ENCODE measurements at regions not wholly inside any gene's neighbourhood (a gene's known extent, or its start where the extent isn't known, plus 50 kb on each side); places are given as distances from the start of the nearest gene placed in this dataset.

DNA sequence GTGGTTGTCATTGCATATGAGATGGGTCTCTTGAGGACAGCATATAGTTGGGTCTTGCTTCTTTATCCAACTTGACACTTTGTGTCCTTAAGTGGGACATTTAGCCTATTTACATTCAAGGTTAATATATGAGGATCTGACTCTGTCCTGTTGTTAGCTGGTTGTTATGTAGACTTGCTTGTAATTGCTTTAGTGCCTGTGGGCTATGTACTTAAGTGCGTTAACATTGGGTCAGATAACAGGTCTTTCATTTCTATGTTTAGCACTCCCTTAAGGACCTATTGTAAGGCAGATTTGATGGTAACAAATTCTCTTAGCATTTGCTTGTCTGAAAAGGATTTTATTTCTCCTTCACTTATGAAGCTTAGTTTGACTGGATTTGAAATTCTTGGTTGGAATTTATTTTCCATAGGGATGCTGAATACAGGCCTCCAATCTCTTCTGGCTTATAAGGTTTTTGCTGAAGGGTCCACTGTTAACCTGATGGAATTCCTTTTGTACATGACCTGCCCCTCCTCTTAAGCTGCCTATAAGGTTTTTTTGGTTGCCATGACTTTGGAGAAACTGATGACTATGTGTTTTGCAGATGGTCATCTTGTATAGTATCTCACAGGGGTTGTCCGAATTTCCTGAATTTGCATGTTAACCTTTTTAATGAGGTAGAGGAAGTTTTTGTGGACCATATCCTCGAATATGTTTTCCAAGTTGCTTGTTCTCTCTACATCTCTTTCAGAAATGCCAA lies 162.0 kb downstream of the NKX6-1 start:
- H3K27me3 ChIP-seq (ENCODE audit: control insufficient read depth, insufficient read depth, low read length): no peaks in the 10 kb centered on the region
- no peak overlapping the region for H4K91ac ChIP-seq (ENCODE audit: insufficient read depth, low read depth, low read length)
- peaks cover under 1% of the 10 kb centered on the region; the same call in 1 of the 2 replicates for H3K9me3 ChIP-seq (ENCODE audit: control insufficient read depth, insufficient read depth, low read length)
- POLR2A ChIA-PET (ENCODE audit: unreplicated experiment): no interaction called here
- no peak overlapping the region for H2AK5ac ChIP-seq (ENCODE audit: low read depth, low read length)
- no peak overlapping the region for H3K18ac ChIP-seq (ENCODE audit: low read depth, low read length)
- no peak overlapping the region for H3K27ac ChIP-seq (ENCODE audit: insufficient read depth, low read length)
- no TSS peak for BruUV-seq (replicated peaks)
- H2BK15ac ChIP-seq (ENCODE audit: low read depth, low read length): no peak overlapping the region
- no peak overlapping the region for H3K4ac ChIP-seq (ENCODE audit: low read depth, low read length)
- H3K4me3 ChIP-seq (ENCODE audit: insufficient read depth, low read depth, low read length): no peak overlapping the region
- H3K23ac ChIP-seq (ENCODE audit: low read depth, low read length): no peak overlapping the region
- H3K4me1 ChIP-seq (ENCODE audit: control insufficient read depth, insufficient read depth, low read length): no peaks in the 10 kb centered on the region
- DNase-seq (no peak), ATAC-seq (ENCODE audit: low read depth) (no peak)
- no peak overlapping the region for H3K9ac ChIP-seq (ENCODE audit: low read depth, low read length)
- no peak overlapping the region for H4K8ac ChIP-seq (ENCODE audit: low read depth in 2 of 2, low read length in 2 of 2)
- dilution Hi-C loops (cut with HindIII; ENCODE audit: low sequenced_read_pairs, unreplicated experiment): no loop called here
- CTCF ChIA-PET: no interaction called here
- H4K20me1 ChIP-seq (ENCODE audit: insufficient read depth, low read length): no peaks in the 10 kb centered on the region
- H2AK9ac ChIP-seq (replicated peaks; ENCODE audit: low read depth, low read length, poor library complexity): no peak overlapping the region
- TF ChIP-seq CEBPB (IDR thresholded peaks at IDR 0.05; ENCODE audit: low read depth, low read length): no peak
- no peak for TF ChIP-seq NFE2L2 (IDR thresholded peaks at IDR 0.05; ENCODE audit: low read depth, low read length)
- TF ChIP-seq, protein P1, sequence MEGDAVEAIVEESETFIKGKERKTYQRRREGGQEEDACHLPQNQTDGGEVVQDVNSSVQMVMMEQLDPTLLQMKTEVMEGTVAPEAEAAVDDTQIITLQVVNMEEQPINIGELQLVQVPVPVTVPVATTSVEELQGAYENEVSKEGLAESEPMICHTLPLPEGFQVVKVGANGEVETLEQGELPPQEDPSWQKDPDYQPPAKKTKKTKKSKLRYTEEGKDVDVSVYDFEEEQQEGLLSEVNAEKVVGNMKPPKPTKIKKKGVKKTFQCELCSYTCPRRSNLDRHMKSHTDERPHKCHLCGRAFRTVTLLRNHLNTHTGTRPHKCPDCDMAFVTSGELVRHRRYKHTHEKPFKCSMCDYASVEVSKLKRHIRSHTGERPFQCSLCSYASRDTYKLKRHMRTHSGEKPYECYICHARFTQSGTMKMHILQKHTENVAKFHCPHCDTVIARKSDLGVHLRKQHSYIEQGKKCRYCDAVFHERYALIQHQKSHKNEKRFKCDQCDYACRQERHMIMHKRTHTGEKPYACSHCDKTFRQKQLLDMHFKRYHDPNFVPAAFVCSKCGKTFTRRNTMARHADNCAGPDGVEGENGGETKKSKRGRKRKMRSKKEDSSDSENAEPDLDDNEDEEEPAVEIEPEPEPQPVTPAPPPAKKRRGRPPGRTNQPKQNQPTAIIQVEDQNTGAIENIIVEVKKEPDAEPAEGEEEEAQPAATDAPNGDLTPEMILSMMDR (conservative IDR thresholded peaks at IDR 0.05; ENCODE audit: low read depth, low read length): no peak
- no peak for TF ChIP-seq ELK1 (IDR thresholded peaks at IDR 0.05; ENCODE audit: borderline replicate concordance, low read depth, low read length)
- TF ChIP-seq CHD1 (IDR thresholded peaks at IDR 0.05; ENCODE audit: low read depth, low read length): no peak
- no peak for TF ChIP-seq FOS (IDR thresholded peaks at IDR 0.05; ENCODE audit: low read depth, low read length)
- no peak for TF ChIP-seq POLR2A (IDR thresholded peaks at IDR 0.05; ENCODE audit: low read depth, low read length)
- TF ChIP-seq, protein P2, sequence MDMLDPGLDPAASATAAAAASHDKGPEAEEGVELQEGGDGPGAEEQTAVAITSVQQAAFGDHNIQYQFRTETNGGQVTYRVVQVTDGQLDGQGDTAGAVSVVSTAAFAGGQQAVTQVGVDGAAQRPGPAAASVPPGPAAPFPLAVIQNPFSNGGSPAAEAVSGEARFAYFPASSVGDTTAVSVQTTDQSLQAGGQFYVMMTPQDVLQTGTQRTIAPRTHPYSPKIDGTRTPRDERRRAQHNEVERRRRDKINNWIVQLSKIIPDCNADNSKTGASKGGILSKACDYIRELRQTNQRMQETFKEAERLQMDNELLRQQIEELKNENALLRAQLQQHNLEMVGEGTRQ (IDR thresholded peaks at IDR 0.05; ENCODE audit: low read depth, low read length): no peak
- no peak overlapping the region for H2BK120ac ChIP-seq (ENCODE audit: low read depth, low read length)
- no peak overlapping the region for H3K4me2 ChIP-seq (ENCODE audit: low read depth, low read length)
- in situ Hi-C loops (cut with MboI; ENCODE audit: low sequenced_read_pairs): no loop called here
- no CpG with 5 or more reads among the region's 3 CpGs for WGBS, 2 experiments (ENCODE audit: extremely low coverage in 2 of 2, insufficient read length in 1 of 2)
- no peak overlapping the region for H2BK20ac ChIP-seq (ENCODE audit: low read depth, low read length)
- no peak overlapping the region for H2AFZ ChIP-seq (replicated peaks; ENCODE audit: low read length, poor library complexity)
- no peak overlapping the region for H3K14ac ChIP-seq (replicated peaks; ENCODE audit: low read depth, low read length)
- H3K9me1 ChIP-seq (ENCODE audit: insufficient read depth, low read length): no peaks in the 10 kb centered on the region
- no peaks in the 10 kb centered on the region for H3K36me3 ChIP-seq (ENCODE audit: control insufficient read depth, insufficient read depth, low read length)
- intact Hi-C loops (cut with micrococcal nuclease): no loop called here
- no peak overlapping the region for H4K5ac ChIP-seq (ENCODE audit: low read depth, low read length)
- no peaks in the 10 kb centered on the region for H3K79me1 ChIP-seq (ENCODE audit: low read depth in 1 of 2, low read length in 2 of 2)
- H2BK5ac ChIP-seq (ENCODE audit: low read depth, low read length, poor library complexity, severe bottlenecking): no peak overlapping the region
- H3K56ac ChIP-seq (ENCODE audit: extremely low read depth, insufficient read depth, low read length): no peak overlapping the region

Measured in IMR-90 (cell line).